HG03097 (cell line): ENCODE measurements at regions not wholly inside any gene's neighbourhood (a gene's known extent, or its start where the extent isn't known, plus 50 kb on each side); places are given as distances from the start of the nearest gene placed in this dataset.
A peak's percentile ranks its signal among the peaks of the same experiment; 100 is the strongest.
"Not testable (repeated sequence)": the region's sequence is repeated elsewhere in the genome, so short reads cannot be mapped to it uniquely, and the experiment has no call there.

Experiments
- ATAC-seq: cut with Tn5 transposase; IDR thresholded peaks from one replicate; pipeline ENCODE4 v1.9.1; 2021; ENCODE audit not compliant: unreplicated experiment, low FRiP score

DNA sequence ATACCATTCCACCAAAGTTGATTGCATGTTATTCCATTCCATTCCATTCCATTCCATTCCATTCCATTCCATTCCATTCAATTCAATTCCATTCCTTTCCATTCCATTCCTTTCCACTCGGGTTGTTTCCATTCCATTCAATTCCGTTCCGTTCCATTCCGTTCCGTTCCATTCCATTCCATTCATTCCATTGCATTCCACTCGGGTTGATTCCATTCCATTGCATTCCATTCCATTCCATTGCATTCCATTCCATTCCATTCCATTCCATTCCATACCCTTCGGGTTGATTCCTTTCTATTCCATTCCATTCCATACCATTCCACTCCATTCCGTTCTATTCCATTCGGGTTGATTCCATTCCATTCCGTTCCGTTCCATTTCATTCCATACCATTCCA, 166.9 kb downstream of the CWH43 start:
- ATAC-seq: peak; percentile 28

GRCh38 chr4:49154308-49155103, 168.4 kb downstream of the CWH43 start:
- ATAC-seq: peak; percentile 79

- not testable (repeated sequence) for ATAC-seq
Measured at GRCh38 chr4:49155270-49155669, 169.2 kb downstream of the CWH43 start.

DNA sequence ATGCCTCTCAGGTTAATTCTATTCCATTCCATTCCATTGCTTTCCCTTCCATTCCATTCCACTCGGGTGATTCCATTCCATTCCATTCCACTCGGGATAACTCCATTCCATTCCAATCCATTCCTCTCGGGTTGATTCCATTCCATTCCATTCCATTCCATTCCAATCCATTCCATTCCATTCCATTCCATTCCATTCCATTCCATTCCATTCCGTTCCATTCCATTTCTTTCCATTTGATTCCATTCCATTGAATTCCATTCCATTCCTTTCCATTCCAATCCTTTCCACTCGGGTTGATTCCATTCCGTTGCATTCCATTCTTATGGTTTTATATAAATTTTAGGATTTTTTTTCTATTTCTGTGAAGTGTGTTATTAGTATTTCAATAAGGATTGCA, 170.2 kb downstream of the CWH43 start:
- peak; percentile 31 for ATAC-seq

GRCh38 chr4:49157630-49158029, 171.6 kb downstream of the CWH43 start:
- not testable (repeated sequence) for ATAC-seq

GRCh38 chr4:49161111-49161541, 175.1 kb downstream of the CWH43 start:
- not testable (repeated sequence) for ATAC-seq

GRCh38 chr4:49164916-49165315, 178.8 kb downstream of the CWH43 start:
- ATAC-seq: not testable (repeated sequence)

DNA sequence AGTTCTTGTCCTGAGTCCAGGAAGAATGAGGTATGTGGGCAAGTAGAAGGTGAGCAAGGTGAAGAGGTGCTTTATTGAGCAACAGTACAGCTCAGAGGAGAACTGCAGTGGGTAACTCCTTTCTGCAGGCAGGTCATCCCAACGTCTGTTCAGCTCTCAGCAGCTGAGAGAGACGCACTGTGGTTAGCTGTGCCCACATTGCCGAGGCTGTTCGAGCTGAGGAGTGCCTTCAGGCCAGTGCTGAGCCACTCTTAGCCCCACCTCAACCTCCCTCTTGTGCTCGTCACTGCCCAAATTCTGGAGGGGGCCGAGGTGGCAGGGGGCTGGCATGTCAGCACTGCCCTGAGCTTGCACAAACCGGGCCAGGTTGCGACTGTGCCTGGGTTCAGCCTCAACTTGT, 191.8 kb downstream of the CWH43 start:
- ATAC-seq: not testable (repeated sequence)

DNA sequence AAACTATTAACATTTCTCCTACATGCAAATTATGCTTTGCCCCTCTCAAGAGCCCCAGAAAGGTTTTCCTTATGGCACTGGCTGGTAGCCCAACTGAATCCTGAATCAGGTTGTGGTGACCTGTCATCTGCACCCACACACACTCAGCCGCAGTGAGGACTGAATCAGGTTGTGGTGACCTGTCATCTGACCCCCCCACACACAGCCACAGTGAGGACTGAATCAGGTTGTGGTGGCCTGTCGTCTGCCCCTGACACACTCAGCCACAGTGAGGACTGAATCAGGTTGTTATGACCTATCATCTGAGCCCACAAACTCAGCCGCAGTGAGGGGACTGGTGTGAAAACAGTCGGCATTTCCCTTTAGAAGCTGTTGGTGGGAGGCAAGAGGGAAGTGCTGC, 195.0 kb downstream of the CWH43 start:
- not testable (repeated sequence) for ATAC-seq

GRCh38 chr4:49211396-49212194, 225.5 kb downstream of the CWH43 start:
- ATAC-seq: not testable (repeated sequence)

DNA sequence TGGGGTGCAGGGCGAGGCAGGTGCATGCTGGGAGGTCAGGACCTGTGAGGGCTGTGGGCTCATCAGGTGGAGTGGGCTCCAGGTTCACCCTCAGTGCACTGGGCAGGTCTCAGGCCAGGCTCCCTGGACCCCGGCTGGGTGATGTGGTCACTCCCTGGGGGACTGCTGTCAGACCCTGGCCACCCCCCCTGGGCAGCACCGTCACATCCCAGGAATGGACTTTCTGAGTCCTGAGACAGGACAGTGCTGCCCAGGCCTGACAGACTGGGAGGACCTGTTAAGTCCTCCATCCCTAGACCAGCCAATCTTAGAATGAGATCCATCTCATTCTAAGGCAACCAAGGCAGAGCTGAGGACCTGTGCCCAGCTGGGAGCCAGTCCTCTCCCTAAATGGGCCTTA, 227.2 kb downstream of the CWH43 start:
- ATAC-seq: not testable (repeated sequence)

GRCh38 chr4:49213750-49214149, 227.7 kb downstream of the CWH43 start:
- ATAC-seq: not testable (repeated sequence)

GRCh38 chr4:49214453-49215081, 228.5 kb downstream of the CWH43 start:
- ATAC-seq: not testable (repeated sequence)

- ATAC-seq: not testable (repeated sequence)
Measured at GRCh38 chr4:49215082-49215479, 229.0 kb downstream of the CWH43 start.

GRCh38 chr4:49216606-49217005, 230.5 kb downstream of the CWH43 start:
- not testable (repeated sequence) for ATAC-seq

DNA sequence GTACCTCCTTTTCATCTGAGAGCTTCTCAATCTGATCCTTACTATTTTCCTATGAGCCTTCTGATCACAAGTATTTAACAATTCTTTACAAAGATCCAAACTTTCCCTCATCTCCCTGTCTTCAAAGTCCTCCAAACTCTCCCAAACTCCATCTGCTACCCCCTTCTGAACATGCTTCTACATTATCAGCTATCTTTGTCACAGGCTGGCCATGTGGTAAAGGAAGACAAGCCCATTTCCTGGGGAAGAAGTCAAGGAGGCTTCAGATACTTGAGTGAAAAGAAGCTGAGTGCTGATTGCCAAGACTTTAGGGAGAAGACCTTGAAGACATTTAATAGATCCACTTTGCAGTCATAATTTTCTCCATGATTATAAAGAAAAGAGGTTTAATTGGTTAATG, 231.4 kb downstream of the CWH43 start:
- no peak for ATAC-seq

DNA sequence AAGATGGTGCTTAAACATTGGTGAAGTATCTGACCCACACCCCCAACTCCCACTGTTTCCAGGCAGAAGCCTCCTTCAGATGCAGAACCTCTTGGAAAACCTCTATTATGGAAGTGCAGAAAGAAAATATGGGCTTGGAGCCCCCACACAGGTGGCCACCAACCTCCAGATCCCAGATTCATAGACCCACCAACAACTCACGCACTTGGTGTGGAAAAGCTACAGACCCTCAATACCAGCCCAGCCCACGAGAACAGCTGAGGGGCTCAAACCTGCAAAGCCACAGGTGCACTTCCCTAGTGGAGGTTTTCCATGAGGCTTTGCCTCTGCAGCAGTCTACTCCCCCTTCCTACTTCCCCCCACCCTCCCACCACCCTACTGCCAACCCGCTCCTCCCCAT, 232.0 kb downstream of the CWH43 start:
- not testable (repeated sequence) for ATAC-seq

DNA sequence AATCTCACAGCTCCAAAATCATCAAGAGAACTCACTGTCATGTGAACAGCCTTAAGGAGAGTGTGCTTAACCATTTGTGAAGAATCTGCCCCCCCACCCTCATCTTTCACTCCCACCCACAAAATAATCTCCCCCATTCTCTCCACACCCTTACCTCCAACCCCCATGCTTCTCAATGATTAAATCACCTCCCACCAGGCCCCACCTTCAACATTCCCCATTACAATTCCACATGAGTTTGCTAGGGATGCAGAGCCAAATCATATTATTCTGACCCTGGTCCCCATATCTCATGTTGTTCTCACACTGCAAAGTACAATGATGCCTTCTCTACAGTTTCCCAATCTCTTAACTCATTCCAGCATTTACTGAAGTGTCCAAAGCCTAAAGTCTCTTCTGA, 232.9 kb downstream of the CWH43 start:
- ATAC-seq: not testable (repeated sequence)

- not testable (repeated sequence) for ATAC-seq
Measured at GRCh38 chr4:49219489-49220225, 233.6 kb downstream of the CWH43 start.

GRCh38 chr4:49221209-49221608, 235.1 kb downstream of the CWH43 start:
- no peak for ATAC-seq
